ENCODE measurements at regions not wholly inside any gene's neighbourhood (a gene's known extent, or its start where the extent isn't known, plus 50 kb on each side); places are given as distances from the start of the nearest gene placed in this dataset.

GRCh38 chr15:31464216-31465082 is 137.8 kb downstream of the KLF13 start:
- intact Hi-C loops (cut with DNase I), result no loop called here
- 42 to 52% methylated on average over 13 of the region's 13 CpGs for WGBS, 2 donors
- DNase-seq, result peak; percentile 74 to 77
- no peaks in the 10 kb centered on the region for H3K36me3 ChIP-seq
- no peak overlapping the region for H3K4me3 ChIP-seq (replicated peaks in 1 of 3)
- H3K27me3 ChIP-seq, result no peaks in the 10 kb centered on the region
- H3K4me1 ChIP-seq, result peaks cover 0 to 9% of the 10 kb centered on the region in 2 donors
- no peak overlapping the region for H3K27ac ChIP-seq
- no peak for TF ChIP-seq POLR2A (IDR thresholded peaks at IDR 0.05)
- TF ChIP-seq CTCF (IDR thresholded peaks at IDR 0.05), result no peak
- no peaks in the 10 kb centered on the region for H3K9me3 ChIP-seq

DNA sequence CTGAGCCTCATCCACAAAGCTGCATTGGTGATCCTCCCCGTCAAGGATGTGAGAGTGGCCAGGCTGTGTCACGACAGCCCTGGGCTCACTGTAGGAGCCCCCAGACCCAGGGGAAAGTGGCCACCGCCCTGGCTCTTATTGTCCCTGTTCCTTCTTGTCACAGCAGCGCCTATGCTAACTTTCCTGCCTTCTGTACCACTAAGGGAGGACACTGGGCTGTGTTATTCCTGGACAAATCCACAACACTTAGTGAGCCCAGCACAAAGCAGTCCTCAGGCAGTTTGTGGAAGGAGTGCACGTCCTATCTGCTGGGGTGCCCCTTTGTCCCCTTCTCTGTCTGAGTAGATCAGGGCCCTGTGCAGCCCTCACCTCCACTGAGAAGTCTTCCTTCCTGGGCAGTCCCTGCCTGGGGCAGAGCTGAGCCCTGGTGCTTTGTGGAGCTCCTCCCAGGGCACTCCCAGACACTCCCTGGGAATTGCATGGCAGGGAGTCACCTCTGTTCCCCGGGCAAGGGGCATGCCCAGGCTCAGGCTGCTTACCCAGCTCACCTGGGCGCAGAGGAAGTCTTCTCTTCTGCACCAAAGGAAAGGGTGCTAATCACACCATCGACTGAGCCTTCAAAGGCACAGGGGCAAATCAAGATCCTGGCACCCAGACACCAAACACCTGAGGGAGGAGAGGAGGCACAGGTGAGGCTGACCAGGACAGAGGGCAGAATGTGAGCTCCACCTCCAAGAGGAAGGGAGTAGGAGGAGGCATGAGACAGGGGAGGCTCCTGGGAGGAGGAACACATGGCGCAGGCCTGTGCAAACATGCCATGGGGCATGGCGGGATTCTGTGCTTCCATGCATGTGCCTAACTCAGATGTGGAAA is 138.7 kb downstream of the KLF13 start:
- no peak overlapping the region for H3K27ac ChIP-seq
- peaks cover 0 to 9% of the 10 kb centered on the region in 2 donors for H3K4me1 ChIP-seq
- no peaks in the 10 kb centered on the region for H3K36me3 ChIP-seq
- 70 to 73% methylated on average over 10 of the region's 10 CpGs for WGBS, 2 donors
- TF ChIP-seq POLR2A (IDR thresholded peaks at IDR 0.05) (no peak), CTCF (IDR thresholded peaks at IDR 0.05) (no peak)
- H3K27me3 ChIP-seq, result no peaks in the 10 kb centered on the region
- H3K9me3 ChIP-seq, result no peaks in the 10 kb centered on the region
- intact Hi-C loops (cut with DNase I), result no loop called here
- no peak for DNase-seq
- H3K4me3 ChIP-seq (replicated peaks in 1 of 3), result no peak overlapping the region

DNA sequence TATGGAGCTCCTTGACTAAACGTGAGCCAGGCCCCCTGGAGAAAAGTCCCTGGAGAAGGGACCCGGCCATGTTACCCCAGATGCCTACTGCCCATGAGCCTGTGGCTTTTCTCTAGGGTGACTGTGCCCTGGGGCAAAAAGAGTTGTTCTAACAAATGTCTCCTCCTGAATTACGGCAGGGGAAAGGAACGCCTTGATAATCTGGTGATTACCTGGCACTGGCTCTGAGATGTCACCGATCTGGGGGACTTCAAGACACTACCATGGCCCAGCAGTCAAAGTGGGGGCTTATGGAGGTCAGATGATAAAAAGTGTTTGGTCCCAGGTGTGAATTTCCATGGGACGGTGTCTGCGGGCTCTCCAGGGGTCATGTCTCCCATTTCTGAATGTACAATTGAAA is 140.7 kb downstream of the KLF13 start:
- no peak for DNase-seq
- no peaks in the 10 kb centered on the region for H3K27me3 ChIP-seq
- WGBS, 2 donors, result 87 to 91% methylated on average over 7 of the region's 7 CpGs
- H3K36me3 ChIP-seq, result no peaks in the 10 kb centered on the region
- no peaks in the 10 kb centered on the region for H3K9me3 ChIP-seq
- TF ChIP-seq CTCF (IDR thresholded peaks at IDR 0.05) (no peak), POLR2A (IDR thresholded peaks at IDR 0.05) (no peak)
- no peak overlapping the region for H3K27ac ChIP-seq
- intact Hi-C loops (cut with DNase I), result no loop called here
- H3K4me3 ChIP-seq (replicated peaks in 1 of 3), result no peak overlapping the region
- peaks cover 0 to 9% of the 10 kb centered on the region in 2 donors for H3K4me1 ChIP-seq

- H3K9me3 ChIP-seq, result no peaks in the 10 kb centered on the region
- no peak overlapping the region for H3K4me3 ChIP-seq (replicated peaks in 1 of 3)
- WGBS, 2 donors, result 87 to 92% methylated on average over 15 to 22 of the region's 24 CpGs
- TF ChIP-seq POLR2A (IDR thresholded peaks at IDR 0.05) (no peak), CTCF (IDR thresholded peaks at IDR 0.05) (no peak)
- H3K27ac ChIP-seq, result no peak overlapping the region
- no peaks in the 10 kb centered on the region for H3K36me3 ChIP-seq
- intact Hi-C loops (cut with DNase I), result no loop called here
- H3K4me1 ChIP-seq, result peaks cover 3 to 17% of the 10 kb centered on the region in 2 donors
- no peak for DNase-seq
- H3K27me3 ChIP-seq, result no peaks in the 10 kb centered on the region
Measured at GRCh38 chr15:31468911-31469785, 142.5 kb downstream of the KLF13 start.

Data from thyroid gland (tissue), 4 donors.